Peyer's patch (tissue), 4 donors: ENCODE measurements at regions not wholly inside any gene's neighbourhood (a gene's known extent, or its start where the extent isn't known, plus 50 kb on each side); places are given as distances from the start of the nearest gene placed in this dataset.

Experiments used
- DNase-seq, 3 donors: peaks; one replicate each; pipeline ENCODE4 v3.0.0-alpha.2; 2017 to 2019
- H3K27ac ChIP-seq, 4 donors: fragments of 200-600 bp; sonication (generic); one replicate each; pipeline ENCODE4 v1.5.1; 2016 to 2019
- H3K27me3 ChIP-seq, 2 donors: fragments of 200-600 bp; sonication (generic); one replicate each; pipeline ENCODE4 v1.5.1; 2019
- H3K36me3 ChIP-seq, 3 donors: fragments of 200-600 bp; sonication (generic); one replicate each; pipeline ENCODE4 v1.5.1; 2016 to 2019
- H3K4me1 ChIP-seq, 4 donors: fragments of 200-600 bp; sonication (generic); one replicate each; pipeline ENCODE4 v1.5.1; 2016 to 2019
- H3K4me3 ChIP-seq, 4 donors: fragments of 200-600 bp; sonication (generic); 1 replicate in 3 of 4; 2 replicates in 1 of 4; pipeline ENCODE4 v1.5.1; 2016 to 2019; ENCODE audit warnings: mild to moderate bottlenecking in 1 of 4
- H3K9me3 ChIP-seq, 4 donors: fragments of 200-600 bp; sonication (generic); one replicate each; pipeline ENCODE4 v1.5.1; 2016 to 2019; ENCODE audit warnings: mild to moderate bottlenecking in 1 of 4
- CTCF ChIP-seq, 6 experiments: fragments of 450-650 bp in 4 of 6; fragments of 200-600 bp in 2 of 6; sonication (generic) in 1 of 6; IDR thresholded peaks; one replicate each; pipeline ENCODE4 v1.5.1; 2017 to 2019; ENCODE audit warnings: antibody characterized with exemption in 6 of 6, mild to moderate bottlenecking in 3 of 6, moderate library complexity in 1 of 6
- POLR2A ChIP-seq, 2 donors: fragments of 450-650 bp; IDR thresholded peaks; one replicate each; pipeline ENCODE4 v1.5.1; 2017; ENCODE audit warnings: antibody characterized with exemption in 2 of 2, mild to moderate bottlenecking in 2 of 2, moderate library complexity in 2 of 2

GRCh38 chr9:88721495-88722279, 186.7 kb downstream of the NXNL2 start:
- H3K9me3 ChIP-seq, result no peaks in the 10 kb centered on the region
- no peak overlapping the region for H3K27ac ChIP-seq
- no peaks in the 10 kb centered on the region for H3K27me3 ChIP-seq
- TF ChIP-seq POLR2A (IDR thresholded peaks at IDR 0.05) (no peak), CTCF (IDR thresholded peaks at IDR 0.05) (no peak)
- no peak overlapping the region for H3K4me3 ChIP-seq
- DNase-seq, result no peak
- no peaks in the 10 kb centered on the region for H3K36me3 ChIP-seq
- no peaks in the 10 kb centered on the region for H3K4me1 ChIP-seq

- H3K9me3 ChIP-seq, result no peaks in the 10 kb centered on the region
- H3K4me1 ChIP-seq, result no peaks in the 10 kb centered on the region
- H3K27ac ChIP-seq, result no peak overlapping the region
- no peak overlapping the region for H3K4me3 ChIP-seq
- no peaks in the 10 kb centered on the region for H3K36me3 ChIP-seq
- H3K27me3 ChIP-seq, result no peaks in the 10 kb centered on the region
- DNase-seq, result no peak
- no peak for TF ChIP-seq POLR2A (IDR thresholded peaks at IDR 0.05)
- no peak for TF ChIP-seq CTCF (IDR thresholded peaks at IDR 0.05)
Measured at GRCh38 chr9:88722753-88723152, 187.8 kb downstream of the NXNL2 start.

DNA sequence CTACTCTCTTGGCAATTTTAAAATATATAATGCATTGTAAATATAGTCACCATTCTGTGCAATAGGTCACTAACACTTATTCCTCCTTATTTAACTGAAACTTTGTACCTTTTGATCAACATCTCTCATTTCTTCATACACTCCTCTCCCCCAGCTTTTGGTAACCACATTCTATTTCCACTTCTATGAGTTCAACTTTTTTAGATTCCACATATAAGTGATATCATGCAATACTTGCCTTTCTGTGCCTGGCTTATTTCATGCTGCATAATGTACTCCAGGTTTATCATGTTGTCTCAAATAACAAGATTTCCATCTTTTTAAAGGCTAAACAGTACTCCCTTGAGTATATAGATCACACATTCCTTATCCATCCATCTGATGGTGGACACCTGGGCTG, 188.8 kb downstream of the NXNL2 start:
- no peak for TF ChIP-seq POLR2A (IDR thresholded peaks at IDR 0.05)
- no peak for TF ChIP-seq CTCF (IDR thresholded peaks at IDR 0.05)
- H3K4me1 ChIP-seq, result no peaks in the 10 kb centered on the region
- no peaks in the 10 kb centered on the region for H3K36me3 ChIP-seq
- H3K9me3 ChIP-seq, result no peaks in the 10 kb centered on the region
- no peak for DNase-seq
- no peaks in the 10 kb centered on the region for H3K27me3 ChIP-seq
- H3K4me3 ChIP-seq, result no peak overlapping the region
- no peak overlapping the region for H3K27ac ChIP-seq

DNA sequence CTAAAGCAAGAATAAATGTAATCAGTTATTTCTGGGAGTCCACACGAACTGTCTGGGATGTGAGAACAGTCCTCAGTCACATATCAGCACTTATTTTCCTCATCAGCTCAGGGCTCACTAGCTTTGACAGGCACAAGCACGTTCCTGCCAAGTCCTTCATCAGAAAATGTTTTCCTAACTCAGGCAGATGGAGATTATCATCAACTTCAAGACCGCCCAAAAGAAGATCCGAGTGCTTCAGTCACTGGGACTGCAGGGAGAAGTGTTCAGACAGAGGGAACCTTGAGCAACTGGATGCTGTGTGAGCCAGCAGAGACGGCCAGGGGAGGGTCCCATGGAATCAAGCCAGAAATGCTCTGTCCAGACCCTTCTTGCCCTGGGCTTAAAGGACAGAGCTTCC, 189.4 kb downstream of the NXNL2 start:
- H3K36me3 ChIP-seq, result no peaks in the 10 kb centered on the region
- H3K27ac ChIP-seq, result no peak overlapping the region
- H3K27me3 ChIP-seq, result no peaks in the 10 kb centered on the region
- TF ChIP-seq POLR2A (IDR thresholded peaks at IDR 0.05) (no peak), CTCF (IDR thresholded peaks at IDR 0.05) (no peak)
- H3K9me3 ChIP-seq, result no peaks in the 10 kb centered on the region
- H3K4me3 ChIP-seq, result no peak overlapping the region
- DNase-seq, result no peak
- no peaks in the 10 kb centered on the region for H3K4me1 ChIP-seq

DNA sequence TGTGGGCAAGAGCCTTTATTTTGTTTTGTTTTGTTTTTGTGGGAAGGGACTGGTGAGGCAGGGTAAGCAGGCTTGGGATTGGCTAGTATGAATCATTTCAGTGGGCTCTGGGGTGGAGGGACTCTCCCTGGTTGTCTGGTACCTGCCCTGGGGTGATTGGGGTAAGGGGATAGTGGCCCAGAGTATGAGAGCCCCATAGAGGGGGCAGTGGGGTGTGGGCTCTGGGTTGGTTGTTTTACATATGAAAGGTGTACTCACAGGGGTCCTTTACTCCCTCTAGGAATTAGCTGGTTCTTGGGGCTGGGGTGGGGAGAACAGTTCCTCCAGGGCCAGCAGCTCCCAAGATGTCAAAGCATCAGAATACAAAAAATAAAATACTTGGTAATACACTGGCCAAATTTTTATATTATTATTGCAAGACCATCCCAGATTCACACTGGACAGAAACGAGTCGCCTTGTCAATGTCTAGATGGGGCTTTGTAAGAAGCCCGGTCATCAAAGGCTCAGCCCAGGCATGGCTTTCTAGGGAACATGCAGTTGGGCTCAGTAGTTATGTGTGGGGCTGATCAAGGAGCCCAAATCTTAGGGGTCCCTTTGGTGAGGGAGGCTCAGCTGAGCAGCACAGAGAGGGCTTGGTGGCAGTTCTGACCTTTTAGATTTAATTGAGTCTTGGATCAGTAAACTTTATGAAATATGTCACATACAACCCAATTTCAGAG, 190.5 kb downstream of the NXNL2 start:
- H3K27me3 ChIP-seq, result no peaks in the 10 kb centered on the region
- H3K27ac ChIP-seq, result no peak overlapping the region
- TF ChIP-seq POLR2A (IDR thresholded peaks at IDR 0.05) (no peak), CTCF (IDR thresholded peaks at IDR 0.05) (no peak)
- no peaks in the 10 kb centered on the region for H3K36me3 ChIP-seq
- no peak for DNase-seq
- no peaks in the 10 kb centered on the region for H3K9me3 ChIP-seq
- H3K4me1 ChIP-seq, result no peaks in the 10 kb centered on the region
- no peak overlapping the region for H3K4me3 ChIP-seq
